HG03571 (cell line): ENCODE measurements at regions not wholly inside any gene's neighbourhood (a gene's known extent, or its start where the extent isn't known, plus 50 kb on each side); places are given as distances from the start of the nearest gene placed in this dataset.
A peak's percentile ranks its signal among the peaks of the same experiment; 100 is the strongest.
"Not testable (repeated sequence)": the region's sequence is repeated elsewhere in the genome, so short reads cannot be mapped to it uniquely, and the experiment has no call there.

Experiments
- ATAC-seq: cut with Tn5 transposase; IDR thresholded peaks from one replicate; pipeline ENCODE4 v1.9.1; 2021; ENCODE audit not compliant: unreplicated experiment

DNA sequence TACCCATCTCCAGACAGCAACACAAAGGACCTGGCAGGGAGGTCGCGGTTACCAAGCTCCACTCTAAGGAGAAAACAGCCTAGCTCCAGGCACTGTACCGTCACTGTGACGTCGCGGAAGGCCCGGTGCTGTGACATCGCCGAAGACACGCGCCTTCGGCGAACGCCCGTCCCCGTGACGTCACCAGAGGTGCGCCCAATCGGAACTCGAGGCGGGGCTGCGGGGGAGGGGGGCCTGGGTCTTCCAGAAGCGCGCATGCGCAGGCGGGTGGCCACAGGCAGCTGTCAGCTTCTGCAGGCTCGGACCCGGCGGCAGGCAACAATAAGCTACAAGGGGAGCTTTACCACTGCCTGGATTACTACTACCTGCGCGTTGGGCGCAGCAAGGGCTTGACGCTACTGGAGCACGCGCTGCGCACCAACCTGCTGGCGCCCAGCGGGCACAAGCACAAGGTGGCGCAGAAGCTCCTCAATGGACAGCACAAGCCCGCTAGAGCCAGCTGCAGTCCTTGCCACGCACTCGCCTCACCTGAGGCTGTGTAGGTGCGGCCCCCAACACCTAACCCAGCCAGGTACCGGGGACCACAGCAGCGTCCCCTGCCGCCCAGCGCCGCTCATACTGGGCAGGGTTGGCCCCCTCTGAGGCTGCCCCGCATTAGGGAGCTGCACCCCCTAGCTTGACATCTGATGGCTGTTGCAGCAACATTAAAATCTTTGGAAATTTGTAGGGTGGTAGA lies 208.4 kb downstream of the TPST1 start:
- ATAC-seq, result peak; percentile 67

DNA sequence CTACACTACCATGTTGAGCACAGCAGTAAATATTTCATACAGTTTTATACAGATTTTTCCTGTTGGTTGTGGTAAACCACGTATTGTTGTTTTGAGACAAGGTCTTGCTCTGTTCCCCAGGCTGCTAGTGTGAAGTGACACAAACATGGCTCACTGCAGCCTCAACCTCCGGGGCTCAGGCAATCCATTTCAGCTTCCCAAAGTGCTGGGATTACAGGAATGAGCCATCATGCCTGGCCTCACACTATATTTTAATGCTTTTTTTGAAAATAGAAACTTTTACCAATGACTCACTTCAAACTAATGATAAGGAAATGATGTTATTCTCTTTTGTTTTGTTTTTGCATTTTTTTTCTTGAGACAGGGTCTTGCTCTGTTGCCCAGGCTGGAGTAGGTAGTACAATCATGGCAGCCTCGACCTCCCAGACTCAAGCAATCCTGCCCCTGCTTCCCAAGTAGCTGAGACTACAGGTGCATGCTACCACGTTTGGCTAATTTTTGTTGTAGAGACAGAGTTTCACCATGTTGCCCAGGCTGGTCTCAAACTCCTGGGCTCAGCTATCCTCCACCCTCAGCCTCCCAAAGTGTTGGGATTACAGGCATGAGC lies 210.6 kb downstream of the TPST1 start:
- ATAC-seq, result no peak

DNA sequence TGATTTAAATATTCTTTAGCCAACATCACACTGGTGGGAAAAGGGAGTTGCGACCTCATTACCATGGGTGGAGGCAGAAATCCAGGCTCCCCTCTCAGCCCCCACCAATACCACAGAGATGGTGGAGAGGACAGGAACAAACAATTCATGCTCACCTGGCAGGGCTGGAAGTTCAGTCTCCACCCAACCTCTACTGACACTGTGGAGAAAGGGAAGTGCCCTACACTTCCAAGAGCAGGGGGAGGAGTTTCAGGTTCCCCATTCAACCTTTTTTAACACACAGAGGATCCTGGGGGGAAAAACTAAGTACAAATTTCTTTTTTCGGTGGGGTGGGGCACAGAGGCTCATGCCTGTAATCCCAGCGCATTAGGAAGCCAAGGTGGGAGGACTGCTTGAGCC lies 210.1 kb upstream of the KCTD7 start:
- ATAC-seq, result no peak

DNA sequence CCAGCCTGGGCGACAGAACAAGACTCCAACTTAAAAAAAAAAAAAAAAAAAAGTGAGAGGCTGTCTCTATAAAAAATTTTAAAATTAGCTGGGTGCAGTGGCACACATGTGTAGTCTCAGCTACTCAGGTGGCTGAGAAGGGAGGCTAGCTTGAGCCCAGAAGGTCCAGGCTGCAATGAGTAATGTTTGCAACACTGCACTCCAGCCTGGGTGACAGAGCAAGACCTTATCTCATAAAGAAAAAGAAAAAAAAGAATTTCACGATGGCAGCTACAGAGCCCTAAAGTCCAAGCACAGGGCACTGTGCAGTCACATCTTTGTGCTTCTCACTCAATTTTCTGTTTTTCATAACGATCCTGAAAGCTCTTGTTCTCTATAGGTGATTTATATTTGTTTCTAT lies 209.5 kb upstream of the KCTD7 start:
- no peak for ATAC-seq

DNA sequence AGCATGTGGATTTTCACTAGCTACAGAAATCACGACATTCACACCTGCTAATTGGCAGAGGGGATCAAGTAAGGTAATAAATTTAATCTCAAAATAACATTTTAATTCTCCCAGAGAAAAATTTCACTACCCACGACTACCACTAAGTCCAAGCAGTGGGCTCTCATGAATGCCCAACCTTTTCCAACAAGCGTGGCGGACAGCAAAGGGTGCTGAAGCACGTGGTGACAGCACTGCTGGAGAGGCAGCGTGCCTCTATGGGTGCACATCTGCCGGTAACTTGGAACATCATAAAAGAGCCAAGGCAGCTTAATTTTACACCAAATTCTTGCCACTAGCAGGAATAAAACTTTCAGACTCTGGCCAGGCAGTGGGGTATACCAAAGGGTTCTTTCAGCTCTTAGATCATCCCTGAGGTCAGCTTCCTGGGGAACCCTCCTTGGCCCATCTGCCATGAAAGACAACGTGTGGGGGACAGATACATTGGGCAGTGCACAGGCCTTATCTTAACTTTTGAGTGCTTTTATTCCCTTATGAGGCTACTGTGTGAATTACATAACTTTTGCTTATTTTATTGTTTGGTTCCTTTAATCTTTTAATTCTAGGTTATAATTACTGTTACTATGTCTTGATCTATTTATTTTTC lies 206.7 kb upstream of the KCTD7 start:
- ATAC-seq, result no peak

DNA sequence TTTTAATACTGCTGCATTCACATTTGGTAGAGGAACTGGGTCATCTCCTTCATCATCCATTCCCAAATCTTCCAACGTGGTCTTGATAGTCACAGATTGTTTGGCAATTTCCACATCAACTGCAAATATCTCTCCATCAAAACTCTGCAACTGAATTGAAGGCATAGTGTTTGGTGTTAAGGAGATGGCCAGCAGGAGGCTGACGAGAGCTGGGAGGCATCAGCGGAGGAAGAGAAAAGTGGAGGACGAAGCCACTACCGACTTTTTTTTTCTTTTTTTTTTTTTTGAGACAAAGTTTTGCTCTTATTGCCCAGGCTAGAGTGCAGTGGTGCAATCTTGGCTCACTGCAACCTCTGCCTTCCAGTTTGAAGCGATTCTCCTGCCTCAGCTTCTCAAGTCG lies 205.0 kb upstream of the KCTD7 start:
- no peak for ATAC-seq

DNA sequence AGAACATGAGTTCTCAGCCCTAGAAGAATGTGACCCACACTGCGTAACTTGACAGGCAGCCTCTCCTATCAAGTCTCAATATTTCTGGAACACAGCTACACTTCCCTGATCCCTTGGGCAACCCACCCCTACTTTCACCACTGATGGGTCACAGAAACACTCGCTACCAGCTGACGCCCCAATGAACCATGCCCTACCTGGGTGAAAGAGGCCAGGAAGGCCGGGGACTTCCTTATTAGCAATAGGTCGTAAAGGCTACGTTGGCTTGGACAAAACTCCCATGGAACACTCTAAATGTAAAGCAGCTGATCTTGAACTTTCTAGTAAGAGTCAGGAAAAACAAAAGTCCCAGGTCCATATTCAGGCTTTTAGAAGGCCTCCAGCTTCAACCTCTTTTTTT lies 202.3 kb upstream of the KCTD7 start:
- no peak for ATAC-seq

DNA sequence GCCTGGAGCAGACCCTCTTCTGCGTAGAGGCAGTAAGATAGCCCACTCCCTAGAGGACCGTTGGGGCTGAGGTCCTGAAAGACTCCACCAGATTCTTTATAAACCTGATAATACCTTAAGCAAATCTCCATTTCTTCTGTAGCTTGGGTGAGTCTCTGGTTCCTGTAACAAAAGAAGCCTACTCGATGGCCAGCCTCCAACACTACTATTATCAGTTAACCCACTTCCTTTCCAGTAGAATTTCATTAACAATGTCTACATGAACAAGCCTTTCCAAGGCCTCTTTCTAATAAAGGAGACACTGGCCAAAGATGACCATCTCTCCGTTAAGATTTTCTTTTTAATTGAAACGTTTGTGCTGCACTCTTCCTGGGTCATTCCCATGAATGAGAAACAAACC lies 201.7 kb upstream of the KCTD7 start:
- no peak for ATAC-seq

DNA sequence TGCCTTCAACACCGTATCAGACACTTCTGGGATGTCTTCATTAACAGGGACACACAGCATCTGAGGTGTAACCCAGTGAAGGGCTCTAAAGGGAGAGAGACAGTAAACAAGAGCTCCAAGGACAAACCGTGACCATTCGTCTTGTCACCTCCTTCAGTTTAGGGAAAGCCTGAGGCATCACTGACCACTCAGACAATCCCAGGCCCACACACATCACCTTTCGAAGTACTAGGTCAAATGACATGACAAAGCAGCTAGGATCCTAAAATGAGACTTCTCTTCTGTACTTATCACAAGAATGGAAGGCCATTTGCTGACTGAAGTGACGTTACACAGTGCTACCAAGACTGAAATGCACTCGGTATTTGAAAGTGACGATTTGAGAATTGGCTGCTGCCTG lies 200.7 kb upstream of the KCTD7 start:
- ATAC-seq, result no peak

DNA sequence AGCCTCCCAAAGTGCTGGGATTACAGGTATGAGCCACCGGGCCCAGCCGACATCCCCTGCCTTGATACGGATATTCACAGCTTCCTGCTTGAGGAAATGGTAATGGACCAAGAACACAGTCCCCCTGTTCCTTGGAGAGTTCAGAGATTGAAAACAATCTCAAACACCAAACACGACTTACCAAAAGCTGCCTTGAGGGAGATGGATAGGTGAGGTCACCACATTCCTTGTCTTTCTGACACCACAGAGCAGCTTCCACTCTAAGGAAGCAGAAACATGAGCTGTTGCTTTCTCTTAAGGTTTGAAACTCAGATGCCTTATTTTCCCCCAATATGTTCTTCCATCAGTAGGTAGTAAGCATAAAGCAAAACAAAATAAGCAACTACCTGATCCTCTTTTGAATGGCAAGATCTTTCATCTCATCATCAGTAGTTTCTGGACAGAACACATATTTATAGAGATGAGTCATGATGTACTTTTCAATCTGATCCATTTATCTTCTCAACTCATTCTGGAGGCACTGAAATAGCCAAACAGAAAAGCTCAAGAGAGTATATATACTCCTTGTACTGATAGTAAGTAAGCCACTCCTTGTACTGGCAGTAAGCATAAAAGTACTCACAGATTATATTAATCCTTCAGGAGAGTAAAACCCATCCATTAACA lies 199.1 kb upstream of the KCTD7 start:
- no peak for ATAC-seq

DNA sequence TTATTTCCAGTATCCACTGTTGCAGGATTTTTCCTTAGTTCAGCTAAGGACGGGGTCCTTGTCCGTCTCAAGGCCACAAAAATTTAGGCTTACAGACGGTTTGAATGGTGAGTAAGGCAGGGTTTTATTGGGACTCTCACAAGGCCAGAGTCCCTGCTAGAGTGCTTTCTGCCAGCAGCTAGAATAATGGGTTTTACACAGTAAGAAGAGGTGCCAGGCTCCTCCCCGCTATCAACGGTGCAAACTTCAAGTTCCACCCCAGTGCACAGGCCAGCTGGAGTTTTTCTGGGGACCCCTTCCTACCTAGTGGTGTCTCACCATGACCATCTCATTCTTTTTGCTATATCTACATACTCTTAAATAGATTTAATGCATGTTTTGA lies 198.5 kb upstream of the KCTD7 start:
- ATAC-seq, result no peak

DNA sequence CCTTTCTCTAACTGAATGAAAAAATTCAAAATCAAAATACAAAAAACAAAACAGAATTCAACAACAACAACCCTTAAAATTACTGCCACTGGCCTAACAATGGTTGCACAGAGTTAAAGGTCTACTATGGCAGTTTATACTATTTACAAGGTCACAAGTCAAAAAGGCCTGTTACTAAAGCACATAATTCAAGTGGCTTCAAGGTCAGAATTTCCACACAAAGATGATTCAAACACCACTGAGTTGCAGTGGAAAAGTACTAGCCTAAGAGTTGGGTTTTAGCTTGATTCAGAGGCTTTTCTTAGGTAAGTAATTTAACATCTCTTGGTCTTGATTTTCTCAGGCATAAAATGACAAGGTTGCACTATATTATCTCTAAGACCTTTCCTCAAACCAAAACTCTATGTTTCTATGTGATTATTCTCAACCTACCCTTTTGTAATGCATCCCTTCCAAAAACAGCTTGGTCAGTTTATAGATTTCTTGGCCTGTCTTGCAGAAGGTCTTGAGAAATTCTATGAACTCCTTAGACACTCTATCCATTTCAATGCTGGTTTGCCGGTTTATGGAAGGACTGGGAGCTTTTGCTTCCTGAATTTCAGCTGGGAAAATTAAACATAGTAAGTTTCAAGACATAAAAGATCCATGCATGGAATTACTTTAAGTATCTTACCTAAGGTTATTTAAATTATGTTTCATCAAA lies 189.8 kb upstream of the KCTD7 start:
- not testable (repeated sequence) for ATAC-seq

DNA sequence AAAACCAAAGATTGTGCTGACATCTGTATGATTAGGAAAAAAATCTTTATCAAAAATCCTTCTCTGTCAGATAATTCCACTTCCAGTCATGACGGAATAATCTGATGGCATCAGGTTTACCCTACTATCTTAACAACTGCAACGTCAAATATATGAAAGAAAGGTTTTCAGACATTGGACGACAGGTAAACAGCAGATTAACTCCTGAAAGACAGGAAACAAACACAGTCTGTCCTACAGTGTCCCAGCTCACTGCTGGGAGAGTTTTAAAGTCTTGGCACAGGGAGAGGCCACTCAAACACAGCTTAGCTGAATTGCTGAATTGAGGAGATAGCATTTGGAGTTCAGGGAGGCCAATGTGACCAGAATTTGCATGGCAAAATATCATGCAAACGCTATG lies 186.3 kb upstream of the KCTD7 start:
- ATAC-seq, result no peak

DNA sequence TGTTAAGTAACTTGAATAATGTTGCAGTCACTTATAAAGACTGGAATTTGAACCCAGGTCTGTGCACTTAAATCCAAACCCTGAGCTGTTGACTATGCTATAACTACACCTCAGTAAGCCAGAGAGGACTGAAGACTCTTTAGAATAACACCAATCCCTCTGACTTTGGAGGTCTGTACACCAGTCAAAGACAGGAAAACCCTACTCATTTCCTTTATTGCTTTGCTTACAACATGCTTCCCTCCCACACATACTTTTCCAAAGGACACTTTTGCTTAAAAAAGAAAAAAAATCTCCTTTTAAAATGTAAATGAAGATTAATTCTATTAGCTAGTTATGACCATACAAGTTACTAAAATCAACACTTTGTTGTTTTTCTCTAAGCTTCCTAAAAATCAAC lies 184.7 kb upstream of the KCTD7 start:
- no peak for ATAC-seq

DNA sequence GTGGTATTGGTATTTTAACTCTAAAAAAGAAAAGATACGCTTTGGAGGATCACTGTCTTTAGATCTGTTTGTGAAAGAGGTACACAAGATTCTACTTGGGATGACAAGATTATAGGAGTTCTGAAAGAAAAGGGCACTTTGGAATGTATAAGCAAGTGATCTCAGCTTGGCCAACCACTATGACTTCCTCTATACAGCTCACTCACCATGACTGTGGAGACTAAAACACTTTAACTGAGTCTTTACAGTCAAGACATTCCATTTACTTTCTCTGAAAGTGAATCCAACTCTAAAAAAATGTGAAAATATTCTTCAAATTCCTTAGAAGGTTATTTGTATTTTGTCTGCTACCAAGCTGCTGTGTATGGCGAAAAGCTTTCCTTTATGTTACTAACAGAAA lies 181.7 kb upstream of the KCTD7 start:
- not testable (repeated sequence) for ATAC-seq

DNA sequence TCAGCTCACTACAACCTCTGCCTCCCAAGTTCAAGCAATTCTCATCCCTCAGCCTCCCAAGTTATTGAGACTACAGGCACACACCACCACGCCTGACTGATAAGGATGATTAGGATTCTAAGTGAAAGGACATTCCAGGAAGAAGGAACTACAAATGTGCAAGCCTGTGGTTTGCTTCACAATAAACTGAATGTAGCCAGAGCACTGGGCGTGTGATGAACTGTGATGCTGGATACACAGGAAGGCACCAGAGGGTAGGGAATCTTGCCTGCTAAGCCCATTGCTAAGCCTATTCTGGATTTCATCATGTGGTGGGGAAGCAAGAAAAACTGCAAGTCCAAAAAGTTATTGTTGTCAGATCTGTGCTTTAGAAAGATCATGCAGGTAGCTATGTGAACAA lies 177.9 kb upstream of the KCTD7 start:
- ATAC-seq, result not testable (repeated sequence)

DNA sequence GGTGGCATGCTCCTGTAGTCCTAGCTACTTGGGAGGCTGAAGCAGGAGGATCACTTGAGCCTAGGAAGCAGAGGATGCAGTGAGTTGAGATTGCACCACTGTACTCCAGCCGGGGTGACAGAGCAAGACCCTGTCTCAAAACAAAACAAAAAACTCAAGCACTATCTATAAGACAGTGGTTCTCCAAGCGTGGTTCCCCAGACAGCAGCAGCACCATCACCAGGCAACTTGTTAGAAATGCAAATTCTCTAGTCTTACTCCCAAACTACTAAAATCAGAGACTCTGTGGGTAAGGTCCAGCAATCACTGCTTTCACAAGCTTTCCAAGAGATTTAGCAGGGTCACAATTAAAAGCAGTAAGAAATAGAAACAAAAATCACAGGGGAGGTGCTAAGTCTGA lies 177.0 kb upstream of the KCTD7 start:
- ATAC-seq, result not testable (repeated sequence)

DNA sequence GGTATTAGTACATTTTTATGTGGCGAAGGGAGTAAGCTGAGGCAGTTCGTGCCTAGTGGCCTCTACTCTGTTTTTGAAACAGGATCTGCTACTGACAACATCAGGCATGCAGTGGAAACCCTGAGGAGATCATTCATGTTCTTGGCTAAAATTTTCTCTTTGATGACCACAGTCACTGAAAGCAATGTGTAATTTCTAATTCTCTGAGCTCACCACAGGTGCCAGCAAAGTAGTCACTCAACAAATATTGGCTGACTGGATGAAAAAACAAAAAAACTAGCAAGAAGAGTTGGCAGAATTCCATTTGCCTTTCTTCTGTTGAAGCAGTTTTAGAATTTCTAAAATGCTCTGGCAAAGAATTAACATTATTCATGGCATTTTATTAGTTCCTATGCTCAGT lies 176.5 kb upstream of the KCTD7 start:
- no peak for ATAC-seq

DNA sequence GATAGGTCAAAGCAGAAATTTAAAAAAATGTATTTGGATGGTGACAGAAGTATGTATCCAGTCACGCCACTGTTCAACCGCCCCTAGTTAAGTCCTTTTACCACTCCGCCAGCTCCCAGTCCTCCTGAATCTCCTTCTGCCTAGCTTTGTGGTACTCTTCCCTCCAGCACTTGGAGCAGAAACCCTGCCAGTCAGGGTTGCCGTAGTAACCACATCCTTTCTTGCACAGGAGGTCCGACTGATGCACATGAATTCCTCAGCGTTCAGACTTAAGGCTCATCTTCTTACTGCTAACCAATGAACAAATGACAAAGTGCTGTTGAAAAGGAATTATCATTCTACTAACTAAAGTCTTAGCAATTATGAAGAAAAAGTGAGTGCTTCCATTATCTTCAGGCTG lies 175.3 kb upstream of the KCTD7 start:
- ATAC-seq, result no peak

DNA sequence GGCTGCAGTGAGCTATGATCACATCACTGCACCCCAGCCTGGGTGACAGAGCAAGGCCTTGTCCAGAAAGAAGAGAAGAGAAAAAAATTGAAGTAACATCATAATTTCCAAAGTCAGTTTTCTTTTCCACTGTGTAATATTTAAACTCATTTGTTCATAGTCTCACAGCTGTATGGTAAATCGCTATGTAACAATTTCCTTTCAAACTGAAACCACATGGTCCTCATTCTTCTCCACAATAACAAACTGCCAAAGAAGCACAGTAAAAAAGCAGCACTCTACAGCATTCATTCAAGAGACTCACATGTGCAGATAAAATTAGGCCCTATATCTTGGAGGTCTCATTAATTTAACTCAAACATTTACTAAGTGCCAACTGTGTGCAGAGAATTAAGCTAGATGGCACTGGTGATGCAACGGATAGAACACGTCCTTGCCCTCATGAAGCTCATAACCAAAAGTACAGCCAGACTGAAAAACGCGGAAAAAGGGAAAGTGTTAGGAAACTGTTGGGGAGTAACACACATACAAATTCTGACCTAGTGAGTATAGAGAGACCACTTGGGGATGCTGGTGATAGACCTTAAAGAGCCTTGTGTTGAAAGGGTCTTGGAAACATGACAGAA lies 174.0 kb upstream of the KCTD7 start:
- no peak for ATAC-seq

DNA sequence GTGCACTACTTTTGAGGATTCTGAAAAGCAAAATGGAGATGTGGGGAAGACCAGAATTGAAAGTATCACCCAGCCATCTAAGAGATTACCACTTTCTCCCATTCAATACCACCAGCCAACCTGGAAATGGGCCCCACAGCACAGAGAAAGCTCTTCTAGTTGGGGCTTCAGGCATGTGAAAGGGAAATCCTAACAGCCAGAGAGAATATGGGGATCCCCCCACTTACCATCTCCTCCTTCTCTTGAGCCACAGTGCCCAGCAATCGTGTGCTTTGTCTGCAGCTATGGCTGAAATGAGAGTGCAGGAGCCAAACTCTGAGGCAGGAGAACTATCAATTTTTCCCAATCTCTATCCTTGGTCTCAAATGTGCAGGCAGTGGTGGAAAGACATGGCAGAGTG lies 173.2 kb upstream of the KCTD7 start:
- ATAC-seq, result not testable (repeated sequence)
